Skeletal muscle tissue (tissue), 3 donors: ENCODE measurements at regions not wholly inside any gene's neighbourhood (a gene's known extent, or its start where the extent isn't known, plus 50 kb on each side); places are given as distances from the start of the nearest gene placed in this dataset.

ENCODE experiments used
- H3K27ac ChIP-seq: one replicate; pipeline ENCODE4 v1.7.0; 2013; ENCODE audit warnings: mild to moderate bottlenecking, low read depth, low read length, inconsistent platforms
- H3K27me3 ChIP-seq, 3 donors: one replicate each; pipeline ENCODE4 v1.7.0; 2013; ENCODE audit warnings: low read length in 3 of 3; ENCODE audit not compliant: control insufficient read depth in 3 of 3, insufficient read depth in 3 of 3
- H3K36me3 ChIP-seq, 3 donors: one replicate each; pipeline ENCODE4 v1.7.0; 2013; ENCODE audit warnings: low read length in 3 of 3; ENCODE audit not compliant: control insufficient read depth in 3 of 3, insufficient read depth in 3 of 3
- H3K4me1 ChIP-seq, 3 donors: one replicate each; pipeline ENCODE4 v1.7.0; 2013; ENCODE audit warnings: low read length in 3 of 3, mild to moderate bottlenecking in 3 of 3; ENCODE audit not compliant: control insufficient read depth in 3 of 3, insufficient read depth in 3 of 3
- H3K4me3 ChIP-seq, 3 donors: one replicate each; pipeline ENCODE4 v1.7.0; 2013; ENCODE audit warnings: low read length in 3 of 3
- H3K9ac ChIP-seq, 3 donors: one replicate each; pipeline ENCODE4 v1.7.0; 2013; ENCODE audit warnings: low read length in 3 of 3, mild to moderate bottlenecking in 3 of 3, moderate library complexity in 2 of 3, low read depth in 1 of 3
- H3K9me3 ChIP-seq, 3 donors: one replicate each; pipeline ENCODE4 v1.7.0; 2013; ENCODE audit warnings: low read length in 3 of 3; ENCODE audit not compliant: control insufficient read depth in 3 of 3
- donor health status: Osteomylitis.

DNA sequence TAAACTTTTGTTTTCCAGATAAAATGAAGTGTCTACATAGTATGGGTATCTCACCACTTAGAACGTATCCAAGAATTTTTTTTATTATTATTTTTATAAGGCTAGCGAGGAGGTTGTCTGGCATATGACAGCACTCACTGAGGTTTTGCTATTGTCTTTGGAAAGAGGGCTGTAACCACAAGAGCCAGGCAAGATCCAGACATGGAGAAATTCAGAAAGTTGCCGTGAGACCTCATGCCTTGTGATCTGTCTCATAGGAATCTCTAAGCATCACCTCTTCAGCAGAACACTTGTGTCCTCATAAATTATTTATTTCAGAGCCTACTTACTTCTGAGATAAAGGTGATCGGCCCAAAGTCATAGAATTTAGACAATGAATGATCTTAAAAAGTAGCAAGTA, 410.8 kb downstream of the CDH11 start:
- Histone ChIP-seq H3K9ac (no peak overlapping the region), H3K36me3 (no peaks in the 10 kb centered on the region), H3K9me3 (no peaks in the 10 kb centered on the region)

DNA sequence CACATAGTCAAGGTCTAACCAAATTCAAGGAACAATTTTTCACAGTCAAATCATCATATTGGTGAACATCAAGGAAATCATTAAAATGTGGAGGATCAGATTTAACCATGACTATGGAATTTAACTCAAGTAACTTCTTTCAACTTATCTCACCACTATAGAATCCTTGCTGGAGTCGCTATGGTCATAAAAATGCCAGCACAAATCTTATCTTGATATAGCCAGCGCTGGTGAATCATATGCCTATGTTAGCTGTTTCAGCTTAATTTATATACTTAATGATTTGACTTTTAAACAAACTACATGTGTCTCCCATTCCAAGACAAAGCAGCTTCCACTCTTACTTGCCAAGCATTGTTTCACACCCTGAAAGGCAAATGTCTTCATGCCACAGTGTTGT, 416.4 kb downstream of the CDH11 start:
- H3K27me3 ChIP-seq, result no peaks in the 10 kb centered on the region
- no peak overlapping the region for H3K27ac ChIP-seq
- no peak overlapping the region for H3K9ac ChIP-seq
- H3K9me3 ChIP-seq, result no peaks in the 10 kb centered on the region
- H3K4me3 ChIP-seq, result no peak overlapping the region
- H3K36me3 ChIP-seq, result no peaks in the 10 kb centered on the region
- H3K4me1 ChIP-seq, result no peaks in the 10 kb centered on the region

More for the DNA sequence above, 410.8 kb downstream of the CDH11 start:
- Histone ChIP-seq H3K27me3 (no peaks in the 10 kb centered on the region), H3K4me1 (no peaks in the 10 kb centered on the region), H3K27ac (no peak overlapping the region), H3K4me3 (no peak overlapping the region)

DNA sequence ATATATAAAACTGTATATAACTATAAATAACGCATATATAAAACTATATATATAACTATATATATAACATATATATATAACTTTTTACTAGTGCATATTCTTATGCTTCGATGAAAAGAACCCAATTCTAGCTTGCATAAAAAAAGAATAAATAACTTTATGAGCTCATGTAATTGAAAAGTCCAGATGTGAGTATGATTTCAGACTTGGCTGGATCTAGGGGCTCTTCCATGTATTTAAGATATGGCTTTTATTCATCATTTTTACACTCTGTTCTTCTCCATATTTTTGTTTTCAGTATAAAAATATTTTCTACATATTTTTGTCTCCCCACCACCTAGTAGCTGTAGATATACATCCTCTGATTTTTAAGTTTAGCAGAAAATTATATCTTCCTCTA, 417.5 kb downstream of the CDH11 start:
- Histone ChIP-seq H3K27ac (no peak overlapping the region), H3K4me3 (no peak overlapping the region), H3K9me3 (no peaks in the 10 kb centered on the region), H3K4me1 (no peaks in the 10 kb centered on the region), H3K27me3 (no peaks in the 10 kb centered on the region), H3K36me3 (no peaks in the 10 kb centered on the region), H3K9ac (no peak overlapping the region)

DNA sequence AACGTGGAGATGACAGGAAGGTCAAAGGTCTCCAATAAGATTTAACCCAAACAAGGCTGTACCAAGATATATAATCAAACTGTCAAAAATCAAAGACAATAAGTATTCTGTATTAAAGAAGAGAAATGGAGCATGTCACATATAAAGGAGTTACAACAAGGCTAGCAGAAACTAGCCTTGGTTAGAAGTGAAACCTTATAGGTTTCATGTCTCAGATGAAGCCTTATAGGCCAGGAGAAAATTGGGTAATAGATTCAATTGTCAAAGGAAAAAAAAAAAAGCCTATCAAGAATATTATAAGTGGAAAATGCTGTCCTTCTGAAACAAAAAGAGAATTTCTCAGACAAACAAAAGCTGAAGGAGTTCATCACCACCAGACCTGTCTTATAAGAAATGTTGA, 419.4 kb downstream of the CDH11 start:
- Histone ChIP-seq H3K9me3 (no peaks in the 10 kb centered on the region), H3K36me3 (no peaks in the 10 kb centered on the region), H3K27me3 (no peaks in the 10 kb centered on the region), H3K27ac (no peak overlapping the region), H3K4me1 (no peaks in the 10 kb centered on the region), H3K9ac (no peak overlapping the region), H3K4me3 (no peak overlapping the region)

DNA sequence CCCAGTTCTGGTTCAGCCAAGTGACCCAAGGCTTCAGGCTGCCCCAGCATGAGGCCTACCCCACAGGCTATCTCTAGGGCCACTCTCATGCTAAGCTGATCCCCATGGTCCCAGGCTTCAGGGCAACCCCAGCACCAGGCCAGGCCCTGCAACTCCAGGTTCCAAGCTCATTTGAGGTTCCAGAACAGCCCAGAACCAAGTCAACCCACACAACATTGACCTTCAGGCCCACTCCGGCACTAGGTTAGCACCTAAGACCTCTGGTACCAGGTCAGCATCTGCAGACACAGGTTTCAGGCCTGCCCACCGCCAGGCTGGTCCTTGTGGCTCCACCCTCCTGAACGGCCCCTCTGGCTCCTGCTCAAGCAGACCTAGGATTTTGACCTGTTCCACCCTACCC, 421.2 kb downstream of the CDH11 start:
- Histone ChIP-seq H3K36me3 (no peaks in the 10 kb centered on the region), H3K27ac (no peak overlapping the region), H3K4me1 (no peaks in the 10 kb centered on the region), H3K4me3 (no peak overlapping the region), H3K27me3 (no peaks in the 10 kb centered on the region), H3K9me3 (no peaks in the 10 kb centered on the region), H3K9ac (no peak overlapping the region)

DNA sequence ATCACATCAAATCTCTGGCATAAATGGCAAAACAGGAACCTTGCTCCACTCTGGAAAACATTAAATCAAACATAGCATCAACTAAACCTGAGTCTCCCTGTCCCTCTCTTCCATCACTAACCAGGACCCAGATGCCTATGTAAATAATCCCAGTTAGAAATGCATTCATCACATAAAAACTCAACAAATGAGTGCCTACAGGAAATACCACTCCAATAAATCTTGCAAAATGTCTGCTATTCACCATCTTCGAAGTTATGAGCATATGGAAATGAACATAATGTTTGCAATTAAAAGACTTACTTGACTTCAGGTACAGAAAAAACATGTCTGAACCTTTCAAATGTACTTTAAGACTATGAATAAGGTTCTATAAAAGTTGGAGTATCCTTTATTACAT, 425.0 kb downstream of the CDH11 start:
- H3K9ac ChIP-seq, result no peak overlapping the region
- H3K27me3 ChIP-seq, result no peaks in the 10 kb centered on the region
- H3K4me1 ChIP-seq, result no peaks in the 10 kb centered on the region
- no peaks in the 10 kb centered on the region for H3K9me3 ChIP-seq
- H3K4me3 ChIP-seq, result no peak overlapping the region
- no peaks in the 10 kb centered on the region for H3K36me3 ChIP-seq
- no peak overlapping the region for H3K27ac ChIP-seq

DNA sequence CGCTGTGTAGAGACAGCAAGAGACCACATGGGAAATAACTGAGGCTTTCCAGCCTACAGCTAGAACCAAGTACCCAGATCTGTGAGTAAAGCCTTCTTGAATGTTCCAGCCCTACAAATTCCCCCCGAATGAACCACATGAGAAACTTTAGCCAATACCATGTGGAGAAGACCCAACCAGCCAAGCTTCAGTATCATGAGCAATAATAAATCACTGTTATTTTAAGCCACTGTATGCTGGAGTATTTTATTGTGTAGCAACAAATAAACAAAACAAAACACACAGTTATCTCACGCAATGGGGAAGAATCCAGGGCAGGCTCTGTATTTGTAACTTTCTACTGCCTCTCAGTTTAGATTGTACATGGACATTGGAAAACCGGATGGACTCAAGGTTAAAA, 426.2 kb downstream of the CDH11 start:
- Histone ChIP-seq H3K4me1 (no peaks in the 10 kb centered on the region), H3K4me3 (no peak overlapping the region), H3K36me3 (no peaks in the 10 kb centered on the region)

DNA sequence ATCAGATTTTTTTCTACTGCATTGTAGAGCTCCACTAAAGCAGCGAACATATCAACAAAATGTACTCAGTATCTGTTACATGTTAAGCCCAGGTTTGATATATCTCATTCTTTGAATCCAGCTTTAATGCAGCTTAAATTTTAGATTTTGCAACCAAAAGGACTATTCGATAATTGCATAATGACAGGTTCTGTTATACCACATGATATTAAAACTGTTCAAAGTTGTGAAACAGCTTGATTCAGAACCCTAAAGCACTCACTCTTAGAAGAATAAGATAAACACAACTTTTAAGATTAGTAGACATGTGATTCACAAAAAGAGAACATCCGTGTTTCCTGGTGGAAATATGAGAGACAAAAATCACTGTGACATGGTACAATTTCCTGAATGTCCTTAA, 427.9 kb downstream of the CDH11 start:
- no peak overlapping the region for H3K27ac ChIP-seq
- no peaks in the 10 kb centered on the region for H3K36me3 ChIP-seq
- H3K9me3 ChIP-seq, result no peaks in the 10 kb centered on the region
- no peaks in the 10 kb centered on the region for H3K4me1 ChIP-seq
- H3K27me3 ChIP-seq, result no peaks in the 10 kb centered on the region
- H3K9ac ChIP-seq, result no peak overlapping the region
- H3K4me3 ChIP-seq, result no peak overlapping the region

More for the DNA sequence above, 426.2 kb downstream of the CDH11 start:
- no peak overlapping the region for H3K27ac ChIP-seq
- H3K27me3 ChIP-seq, result no peaks in the 10 kb centered on the region
- H3K9me3 ChIP-seq, result no peaks in the 10 kb centered on the region
- H3K9ac ChIP-seq, result no peak overlapping the region

DNA sequence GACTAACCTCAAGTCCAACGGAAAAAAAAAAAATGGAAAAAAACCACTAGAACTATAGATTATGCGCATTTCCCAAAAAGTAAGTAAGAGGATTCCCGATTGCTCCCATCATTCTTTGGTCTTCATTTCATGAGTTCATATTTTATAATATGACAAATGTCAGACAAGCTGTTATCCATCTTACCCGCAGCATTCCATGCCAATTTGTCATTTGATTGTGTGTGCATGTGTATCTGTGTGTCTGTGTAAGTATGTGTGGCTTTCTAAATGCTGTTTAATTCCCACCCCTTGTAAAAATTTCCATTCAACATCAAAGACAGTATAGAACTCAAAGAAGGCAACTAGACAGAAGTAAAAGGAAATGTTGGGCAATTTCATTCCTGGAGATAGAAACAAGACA, 434.1 kb downstream of the CDH11 start:
- no peaks in the 10 kb centered on the region for H3K9me3 ChIP-seq
- H3K9ac ChIP-seq, result no peak overlapping the region
- no peaks in the 10 kb centered on the region for H3K4me1 ChIP-seq
- no peak overlapping the region for H3K4me3 ChIP-seq
- no peaks in the 10 kb centered on the region for H3K27me3 ChIP-seq
- H3K36me3 ChIP-seq, result no peaks in the 10 kb centered on the region
- no peak overlapping the region for H3K27ac ChIP-seq

DNA sequence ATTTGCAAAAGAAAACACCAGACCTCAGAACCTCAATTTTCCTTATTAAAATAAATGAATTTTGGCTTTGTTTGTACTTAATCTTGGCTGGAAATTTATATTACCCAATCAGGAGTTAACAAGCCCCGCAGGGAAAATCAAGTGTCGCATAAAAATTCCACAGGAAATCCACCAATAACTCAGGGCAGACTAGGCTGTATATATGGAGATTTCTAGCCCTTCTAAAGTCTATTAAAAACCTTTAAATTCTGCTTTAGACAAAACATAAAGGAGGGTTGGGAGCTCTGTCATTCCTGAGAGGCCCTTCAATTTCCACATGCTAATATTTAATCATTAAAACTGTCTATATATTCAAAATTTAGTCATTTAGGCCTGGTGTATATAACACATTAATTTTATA, 434.7 kb downstream of the CDH11 start:
- no peaks in the 10 kb centered on the region for H3K27me3 ChIP-seq
- H3K4me1 ChIP-seq, result no peaks in the 10 kb centered on the region
- no peak overlapping the region for H3K4me3 ChIP-seq
- no peaks in the 10 kb centered on the region for H3K9me3 ChIP-seq
- no peak overlapping the region for H3K9ac ChIP-seq
- H3K36me3 ChIP-seq, result no peaks in the 10 kb centered on the region
- H3K27ac ChIP-seq, result no peak overlapping the region
